ENCODE measurements at regions not wholly inside any gene's neighbourhood (a gene's known extent, or its start where the extent isn't known, plus 50 kb on each side); places are given as distances from the start of the nearest gene placed in this dataset.
"Not testable (repeated sequence)": the region's sequence is repeated elsewhere in the genome, so short reads cannot be mapped to it uniquely, and the experiment has no call there.

DNA sequence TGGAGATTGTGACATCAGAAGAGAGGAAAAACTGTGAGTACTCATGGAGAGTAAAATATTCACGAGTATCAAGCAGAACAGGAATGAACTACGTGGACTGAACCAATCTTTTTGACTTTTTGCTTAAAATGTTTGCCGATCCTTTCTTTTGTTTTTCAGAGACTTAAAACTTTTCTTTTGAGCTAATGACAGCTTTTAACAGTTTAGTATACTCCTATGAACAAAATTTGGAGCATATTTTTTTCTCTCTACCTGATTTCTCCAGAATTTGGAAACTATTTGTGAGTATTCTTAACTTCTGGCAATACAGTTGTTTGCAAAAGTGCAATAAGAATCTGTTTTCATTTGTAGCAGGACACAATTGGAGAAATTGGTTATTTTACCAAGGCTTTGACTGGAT, 786.3 kb downstream of the SORCS1 start:
- no peak for DNase-seq

DNA sequence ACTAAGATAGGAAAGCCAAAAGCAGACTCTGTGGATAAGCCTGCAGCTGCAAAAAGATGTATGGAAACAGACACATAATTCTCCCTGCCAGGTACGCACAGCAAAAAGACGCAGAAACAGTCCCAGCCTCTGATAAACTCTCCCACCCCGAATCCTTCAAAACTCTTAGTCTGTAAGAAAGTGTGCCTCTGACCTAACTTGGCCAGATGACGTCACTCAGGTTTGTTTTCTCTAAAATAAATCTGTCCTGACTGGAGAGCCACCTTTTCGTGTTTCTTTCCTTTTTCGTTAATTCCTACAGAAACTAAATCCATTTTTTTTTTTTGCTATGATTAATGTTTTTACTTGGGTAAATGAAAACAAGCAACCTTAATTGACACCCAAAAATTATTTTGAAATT, 793.8 kb downstream of the SORCS1 start:
- DNase-seq: no peak

DNA sequence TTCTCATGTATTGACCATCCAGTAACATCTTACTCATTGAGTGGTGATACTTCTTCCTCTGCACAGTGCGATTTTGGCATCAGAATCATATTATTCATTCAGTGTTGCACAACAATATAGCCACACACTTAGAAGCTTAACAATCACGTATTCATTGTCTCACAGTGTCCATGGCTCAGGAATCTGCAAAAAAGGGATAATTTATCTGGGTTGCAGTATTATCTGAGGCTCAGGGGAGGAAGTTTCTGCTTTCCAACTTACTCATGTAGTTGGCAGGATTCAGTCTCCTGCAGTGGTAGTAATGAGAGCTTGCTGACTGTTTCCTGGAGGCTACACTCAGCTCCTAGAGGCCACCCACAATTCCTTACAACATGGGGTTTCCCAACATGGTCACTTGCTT, 803.6 kb downstream of the SORCS1 start:
- no peak for DNase-seq

DNA sequence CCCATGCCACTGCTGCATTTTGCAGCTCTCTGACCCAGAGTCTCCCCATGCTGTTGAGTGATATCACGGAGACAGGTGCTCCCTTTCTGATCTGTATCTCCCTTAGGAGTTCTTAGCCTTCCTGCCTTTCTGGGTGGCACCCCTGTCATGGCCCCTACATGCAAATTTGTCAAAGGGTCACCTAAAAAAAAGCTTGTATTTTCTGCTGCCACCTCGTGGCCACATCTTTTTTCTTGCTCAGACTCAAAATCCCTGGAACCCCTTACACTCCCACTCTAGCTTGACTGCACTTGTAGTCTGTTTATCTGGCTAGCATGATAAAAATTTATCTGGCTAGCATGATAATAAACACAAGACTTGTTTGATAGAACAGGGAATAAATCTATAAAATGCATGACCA, 809.1 kb downstream of the SORCS1 start:
- DNase-seq: no peak

DNA sequence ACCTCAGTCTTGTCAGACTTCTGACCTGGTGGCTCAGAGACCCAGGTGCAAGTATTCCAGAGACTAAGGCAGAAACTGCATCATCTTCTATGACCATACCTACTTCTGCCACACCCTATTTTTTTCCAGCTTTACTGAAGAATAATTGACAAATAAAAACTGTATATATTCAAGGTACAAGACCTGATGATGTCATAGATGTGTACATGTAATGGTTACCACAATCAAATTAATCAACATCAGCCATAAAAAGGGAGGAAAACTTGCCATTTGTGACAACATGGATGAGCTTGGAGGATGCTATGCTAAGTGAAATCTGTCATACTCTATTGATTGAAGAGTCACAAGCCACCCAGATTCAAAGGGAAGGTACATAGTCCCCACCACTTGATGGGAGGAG, 815.6 kb downstream of the SORCS1 start:
- DNase-seq: no peak

DNA sequence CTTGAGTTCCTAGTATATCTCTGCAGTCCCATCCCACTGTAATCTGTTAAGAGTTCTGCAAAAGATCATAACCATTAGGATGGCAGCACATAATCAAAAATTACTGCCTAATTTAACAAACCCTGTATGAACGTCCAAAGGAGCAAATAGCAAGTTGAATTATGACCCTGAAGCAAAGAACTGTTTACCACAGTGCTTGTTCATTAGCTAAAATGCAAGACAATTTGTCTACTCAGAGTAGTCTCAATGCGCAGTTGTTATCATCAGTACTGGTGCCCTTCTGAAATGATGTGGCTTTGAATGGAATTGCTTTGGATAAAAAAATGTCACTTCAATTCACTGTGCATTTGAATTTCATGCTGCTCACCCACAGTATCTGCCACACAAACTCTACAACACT, 817.0 kb downstream of the SORCS1 start:
- DNase-seq: no peak

DNA sequence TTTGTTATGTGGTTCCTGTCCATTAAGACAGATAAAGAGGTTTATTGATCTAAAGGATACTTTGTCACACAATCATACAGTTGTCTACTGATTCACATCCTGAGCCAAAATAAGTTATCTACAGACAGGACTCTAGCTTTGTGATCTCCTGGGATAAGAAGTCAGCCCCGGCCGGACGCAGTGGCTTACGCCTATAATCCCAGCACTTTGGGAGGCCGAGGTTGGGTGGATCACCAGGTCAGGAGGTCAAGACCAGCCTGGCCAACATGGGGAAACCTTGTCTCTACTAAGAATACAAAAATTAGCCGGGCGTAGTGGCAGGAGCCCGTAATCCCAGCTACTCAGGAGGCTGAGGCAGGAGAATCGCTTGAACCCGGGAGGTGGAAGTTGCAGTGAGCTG, 821.0 kb downstream of the SORCS1 start:
- not testable (repeated sequence) for DNase-seq

DNA sequence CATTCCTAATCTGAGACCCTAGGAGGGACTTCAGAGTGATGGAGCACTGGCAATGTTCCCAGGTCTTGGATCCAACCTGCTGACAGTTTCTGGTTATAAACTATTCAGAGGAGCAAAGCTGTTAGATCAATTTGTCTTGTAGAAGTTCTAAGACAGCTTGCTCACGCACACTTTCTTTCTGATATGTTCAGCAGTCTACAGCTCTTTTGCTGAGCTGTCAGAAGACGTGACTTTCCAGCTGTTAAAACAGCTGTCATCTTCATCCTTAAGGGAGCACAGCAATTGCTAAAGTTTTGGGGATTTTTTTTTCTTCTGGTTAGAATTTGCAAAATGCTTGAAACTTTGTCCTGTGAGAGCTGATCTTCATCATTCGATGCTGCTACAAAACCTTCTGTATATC, 823.1 kb downstream of the SORCS1 start:
- no peak for DNase-seq

DNA sequence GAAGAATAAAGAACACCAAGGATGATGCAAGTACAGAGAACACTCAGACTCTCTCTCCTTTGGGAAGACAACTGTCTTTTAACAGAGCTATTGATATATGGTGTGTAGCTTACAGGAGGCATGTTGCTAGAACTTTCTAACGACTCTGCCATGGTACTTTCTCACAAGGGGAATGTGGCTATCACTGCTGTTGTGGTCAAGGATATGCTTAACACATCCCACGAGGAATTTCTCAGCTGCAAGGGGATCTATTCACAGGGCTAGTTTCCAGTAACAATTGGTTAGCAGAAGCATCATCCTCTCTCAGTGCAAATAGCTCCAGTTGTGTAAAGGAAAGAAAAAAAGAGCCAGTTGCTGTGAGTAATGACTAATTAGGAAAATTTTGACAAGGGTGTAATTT, 826.0 kb downstream of the SORCS1 start:
- no peak for DNase-seq

DNA sequence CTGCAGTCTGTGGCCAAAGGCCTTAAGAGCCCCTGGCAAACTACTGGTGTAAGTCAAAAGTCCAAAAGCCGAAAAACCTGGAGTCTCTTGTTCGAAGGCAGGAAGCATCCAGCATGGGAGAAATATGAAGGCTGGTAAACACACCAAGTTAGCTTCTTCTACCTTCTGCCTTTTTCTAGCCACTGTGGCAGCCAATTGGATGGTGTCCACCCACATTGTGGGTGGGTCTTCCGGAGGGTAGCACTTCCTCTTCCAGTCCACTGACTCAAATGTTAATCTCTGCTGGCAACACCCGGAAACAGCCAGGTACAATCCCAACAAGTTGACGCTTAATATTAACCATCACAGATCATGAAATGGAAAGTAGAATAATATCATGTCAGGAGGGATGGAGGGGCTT, 827.6 kb downstream of the SORCS1 start:
- DNase-seq: no peak

DNA sequence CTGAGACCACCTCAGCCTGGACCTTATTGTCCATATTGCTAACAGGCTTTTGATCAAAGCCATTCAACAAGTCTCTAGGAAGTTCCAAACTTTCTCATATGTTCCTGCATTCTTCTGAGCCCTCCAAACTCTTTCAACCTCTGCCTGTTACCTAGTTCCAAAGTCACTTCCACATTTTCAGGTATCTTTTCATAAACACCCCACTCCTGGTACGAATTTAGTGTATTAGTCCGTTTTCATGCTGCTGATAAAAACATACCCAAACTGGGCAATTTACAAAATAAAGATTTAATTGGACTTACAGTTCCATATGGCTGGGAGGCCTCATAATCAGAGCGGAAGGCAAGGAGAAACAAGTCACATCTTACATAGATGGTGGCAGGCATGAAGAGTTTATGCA, 836.8 kb downstream of the SORCS1 start:
- DNase-seq: no peak

DNA sequence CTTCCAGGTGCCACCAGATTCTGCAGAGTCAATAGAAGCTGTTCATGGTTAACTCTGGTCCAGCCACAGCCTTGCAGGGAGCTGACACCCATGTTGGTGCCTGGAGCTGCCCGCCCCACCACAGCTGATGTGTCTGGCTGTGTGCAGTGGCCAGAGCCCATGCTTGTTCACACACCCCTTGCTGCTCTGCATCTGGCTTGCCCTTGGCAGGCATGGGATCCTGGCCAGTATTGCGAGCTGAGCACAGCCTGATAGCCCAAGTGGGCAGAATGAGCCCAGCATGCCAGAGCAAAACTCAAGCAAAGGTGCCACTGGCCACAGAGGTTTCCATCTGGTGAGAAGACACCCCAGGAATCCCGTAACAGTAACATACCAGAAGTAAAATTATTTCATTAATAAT, 843.6 kb downstream of the SORCS1 start:
- no peak for DNase-seq

DNA sequence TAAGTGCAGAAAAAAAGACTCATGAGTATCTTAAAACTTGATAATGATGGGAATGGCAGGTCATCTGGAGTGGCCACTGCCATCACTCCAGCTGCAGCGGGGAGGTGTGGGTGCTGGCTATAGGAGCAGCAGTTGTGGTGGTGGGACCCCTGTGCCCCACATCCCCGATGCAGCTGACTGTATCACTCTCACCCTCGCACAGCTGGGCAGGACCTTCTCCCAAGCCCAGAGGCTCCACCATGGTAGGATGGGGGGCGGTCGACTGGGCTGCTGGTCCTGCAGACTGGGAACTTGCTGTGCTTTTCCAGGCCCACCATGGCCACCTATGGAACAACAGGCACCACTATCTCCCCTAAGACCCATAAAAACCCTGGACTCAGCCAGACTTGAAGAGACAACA, 844.4 kb downstream of the SORCS1 start:
- DNase-seq: no peak

DNA sequence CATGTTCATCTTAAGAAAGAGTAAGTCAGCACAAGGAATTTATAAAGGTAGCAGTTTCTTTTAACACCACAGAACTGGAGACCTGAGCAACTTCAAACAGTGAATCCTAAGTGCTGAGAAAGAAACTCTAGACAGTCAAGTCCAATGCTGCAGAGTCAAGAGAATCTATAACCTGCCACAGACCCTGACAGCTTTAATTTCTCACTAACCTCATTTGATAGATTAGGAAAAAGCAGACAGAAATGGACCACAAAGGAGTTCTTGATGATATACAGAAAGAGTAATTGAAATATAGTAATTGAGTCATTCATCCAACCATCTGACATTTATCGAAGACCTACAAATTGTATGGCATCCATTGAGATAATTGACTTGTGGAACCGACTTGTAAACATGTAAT, 847.0 kb downstream of the SORCS1 start:
- no peak for DNase-seq

DNA sequence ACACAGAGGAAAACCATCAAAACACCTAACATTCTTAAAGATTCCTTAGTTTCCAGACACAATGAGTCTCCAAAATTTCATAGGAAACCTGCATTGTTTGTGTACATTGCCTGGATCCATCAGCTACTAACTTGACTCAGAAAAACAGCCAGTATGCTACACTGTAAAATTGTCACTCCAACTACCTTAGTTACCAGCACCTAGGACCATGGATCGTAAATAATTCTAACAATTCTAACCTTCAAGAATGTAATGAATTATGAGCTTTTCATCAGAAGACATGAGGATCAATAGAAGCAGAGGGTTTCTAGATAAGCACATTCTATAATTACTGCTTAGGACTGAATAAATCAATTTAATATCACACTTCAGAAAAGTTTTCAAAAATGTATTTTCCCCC, 851.5 kb downstream of the SORCS1 start:
- DNase-seq: no peak

DNA sequence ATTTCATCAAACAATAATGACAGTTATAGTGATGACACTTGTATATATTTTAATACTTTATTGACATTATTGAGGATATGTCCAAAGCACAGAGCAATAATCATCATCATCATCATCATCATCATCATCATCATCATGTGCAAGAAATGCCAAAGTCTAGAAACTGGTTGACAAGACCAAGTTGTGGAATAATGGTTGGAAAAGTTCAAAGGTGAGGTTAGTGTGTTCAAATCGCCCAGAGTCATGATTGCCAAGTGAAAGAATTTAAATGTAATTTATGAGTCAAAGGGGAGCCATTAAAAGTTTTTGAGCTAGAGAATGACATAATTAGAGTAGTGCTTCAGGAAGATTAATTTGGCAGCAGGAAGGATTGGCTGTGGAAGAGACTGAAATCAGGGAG, 852.4 kb downstream of the SORCS1 start:
- DNase-seq: no peak

DNA sequence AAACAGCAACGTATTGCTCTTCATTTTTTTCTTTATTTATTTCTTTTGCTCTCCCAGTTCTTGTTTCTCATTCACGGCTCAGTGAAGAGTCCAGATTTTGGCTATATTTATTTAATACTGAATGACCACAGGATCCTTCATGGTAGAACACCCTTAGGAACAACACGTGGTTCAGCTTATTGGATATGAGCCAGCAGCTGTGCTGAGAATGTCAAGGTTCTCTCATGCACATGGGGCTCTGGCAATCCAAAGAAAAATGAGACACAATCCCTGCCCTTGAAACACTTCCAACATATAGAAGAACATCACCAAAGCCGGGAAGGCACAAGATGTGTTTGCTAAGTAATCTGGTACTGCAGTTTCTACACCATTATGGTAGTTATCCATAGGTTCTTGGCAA, 852.9 kb downstream of the SORCS1 start:
- no peak for DNase-seq

DNA sequence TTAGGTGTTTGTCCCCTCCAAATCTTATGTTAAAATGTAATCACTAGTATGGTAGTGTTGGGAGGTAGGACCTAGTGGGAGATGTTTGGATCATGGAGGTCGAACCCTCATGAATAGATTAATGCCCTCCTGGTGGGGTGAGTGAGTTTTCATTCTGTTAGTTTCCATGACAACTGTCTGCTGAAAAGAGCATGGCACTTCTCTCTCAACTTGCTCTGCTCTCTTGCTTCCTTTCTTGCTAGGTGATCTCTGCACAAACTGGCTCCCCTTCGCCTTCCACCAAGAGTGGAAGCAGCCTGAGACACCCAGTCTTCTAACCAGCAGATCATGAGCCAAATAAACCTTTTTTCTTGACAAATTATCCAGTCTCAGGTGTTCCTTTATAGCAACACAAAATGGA, 853.9 kb downstream of the SORCS1 start:
- no peak for DNase-seq

DNA sequence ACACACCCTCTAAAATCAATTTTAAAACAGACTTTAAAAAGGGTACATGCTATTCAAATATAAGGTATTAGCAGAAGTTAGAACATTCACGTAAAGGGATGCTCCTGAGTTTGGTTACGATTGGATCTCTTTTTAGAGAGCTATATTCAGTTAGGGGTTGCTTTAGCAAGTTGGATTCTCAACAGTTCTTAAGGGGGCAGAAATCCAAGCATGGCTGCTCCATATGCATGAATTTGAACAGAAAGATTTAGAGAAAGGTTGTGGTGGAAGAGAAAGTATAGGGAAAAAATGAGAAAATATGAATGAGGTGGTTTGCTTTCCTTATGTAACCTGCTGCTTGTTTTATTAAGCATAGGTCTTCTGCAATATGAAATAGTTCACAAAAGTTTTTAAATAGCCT, 855.1 kb downstream of the SORCS1 start:
- no peak for DNase-seq

DNA sequence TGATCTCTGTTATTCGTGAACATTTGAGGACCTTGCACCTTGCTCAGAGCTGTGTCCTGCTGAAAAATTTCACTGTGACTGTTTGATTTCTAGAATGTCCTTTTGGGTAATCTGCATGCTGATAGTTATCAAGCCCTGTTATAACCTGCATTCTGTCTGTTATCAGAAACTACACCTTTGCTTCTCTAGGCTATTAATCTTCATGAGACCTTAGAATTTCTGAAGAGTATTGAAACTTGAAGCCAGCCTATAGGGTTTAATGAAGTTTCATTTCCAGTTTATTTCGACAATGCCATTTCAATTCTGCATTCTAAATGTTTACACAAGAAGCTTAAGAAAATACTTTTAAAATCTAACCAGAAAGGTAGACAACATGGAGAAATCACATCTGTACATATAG, 856.2 kb downstream of the SORCS1 start:
- no peak for DNase-seq

DNA sequence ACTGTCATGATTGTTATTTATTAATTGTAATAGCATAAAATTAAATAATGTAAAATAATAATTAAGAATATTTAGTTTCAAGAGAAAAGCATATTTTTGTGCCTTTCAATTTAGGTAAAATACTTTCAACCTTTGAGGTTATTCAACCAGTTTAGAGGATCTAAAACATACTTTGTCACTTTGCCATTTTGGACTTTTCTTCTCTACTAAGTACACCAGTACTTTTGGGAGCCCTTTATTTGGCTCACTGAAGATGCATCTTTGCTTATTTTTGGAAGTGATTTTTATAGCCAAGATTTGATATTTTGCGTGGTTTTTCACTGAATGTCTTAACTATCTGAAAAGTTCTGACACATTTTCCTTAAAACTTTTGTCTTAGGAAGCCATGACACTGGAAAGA, 860.5 kb downstream of the SORCS1 start:
- no peak for DNase-seq

DNA sequence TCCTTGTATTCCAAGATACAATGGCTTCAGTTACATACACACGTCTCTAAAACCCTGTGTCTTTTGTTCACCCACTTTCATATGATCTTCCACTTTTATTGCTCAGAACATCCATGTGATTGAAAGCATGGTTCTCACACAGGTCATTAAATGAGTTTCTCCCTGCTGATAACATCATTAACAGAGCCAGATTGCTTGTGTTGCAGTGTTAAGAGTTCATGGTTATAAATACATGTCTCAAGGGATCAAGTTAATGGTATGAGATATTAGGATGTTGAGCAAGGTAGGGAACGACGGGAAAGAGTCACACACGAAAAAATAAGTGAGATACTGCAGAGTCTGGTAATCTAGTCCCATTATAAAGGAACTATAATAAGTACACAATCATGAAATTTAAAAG, 861.5 kb downstream of the SORCS1 start:
- DNase-seq: no peak

DNA sequence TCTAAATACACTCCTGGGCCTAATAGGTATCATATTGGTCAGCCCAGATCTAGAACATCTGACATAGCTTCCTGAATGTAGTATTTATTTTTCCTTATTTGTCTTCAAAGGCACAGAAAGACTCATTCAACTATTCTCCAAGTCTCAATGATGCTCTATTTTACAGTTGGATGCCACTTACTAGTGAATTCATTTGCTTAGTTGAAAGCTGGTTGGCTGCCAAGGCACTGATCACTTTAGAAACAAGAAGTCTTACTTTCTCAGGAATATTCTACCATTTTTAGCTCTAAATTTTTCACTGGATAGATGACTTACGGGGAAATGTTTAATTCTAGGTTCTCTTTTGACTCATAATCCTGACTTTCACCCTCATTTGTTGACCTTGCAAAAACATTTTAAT, 863.4 kb downstream of the SORCS1 start:
- no peak for DNase-seq

DNA sequence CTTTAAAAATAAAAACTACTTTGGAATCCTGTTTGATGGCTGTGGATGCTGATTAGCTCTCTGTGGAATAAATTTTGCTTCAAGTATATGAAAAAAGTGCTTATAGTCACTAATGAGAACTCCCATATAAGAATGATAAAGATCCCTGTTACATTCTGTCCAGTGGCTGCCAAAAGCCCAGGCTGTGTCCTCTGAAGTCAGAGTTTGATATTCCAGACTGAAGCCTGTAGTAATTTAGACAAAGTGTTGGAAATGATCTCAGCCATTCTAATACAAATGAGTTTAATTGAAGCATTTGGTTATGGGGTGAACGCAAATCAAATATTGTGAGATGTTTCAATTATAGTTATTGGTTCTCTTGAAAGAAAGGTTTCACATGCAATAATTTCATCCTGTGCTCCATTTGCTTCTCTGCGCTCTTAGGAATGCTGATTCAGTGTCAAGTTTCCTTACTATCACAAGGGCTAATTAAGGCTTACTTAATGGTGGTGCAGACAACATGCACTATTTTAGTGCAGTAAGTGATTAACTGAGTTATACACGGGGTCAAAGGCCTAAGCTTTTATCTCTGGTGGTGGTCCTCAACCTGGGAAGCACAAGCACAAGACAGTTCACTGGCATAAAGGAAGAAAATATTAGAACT, 867.6 kb downstream of the SORCS1 start:
- DNase-seq: no peak

DNA sequence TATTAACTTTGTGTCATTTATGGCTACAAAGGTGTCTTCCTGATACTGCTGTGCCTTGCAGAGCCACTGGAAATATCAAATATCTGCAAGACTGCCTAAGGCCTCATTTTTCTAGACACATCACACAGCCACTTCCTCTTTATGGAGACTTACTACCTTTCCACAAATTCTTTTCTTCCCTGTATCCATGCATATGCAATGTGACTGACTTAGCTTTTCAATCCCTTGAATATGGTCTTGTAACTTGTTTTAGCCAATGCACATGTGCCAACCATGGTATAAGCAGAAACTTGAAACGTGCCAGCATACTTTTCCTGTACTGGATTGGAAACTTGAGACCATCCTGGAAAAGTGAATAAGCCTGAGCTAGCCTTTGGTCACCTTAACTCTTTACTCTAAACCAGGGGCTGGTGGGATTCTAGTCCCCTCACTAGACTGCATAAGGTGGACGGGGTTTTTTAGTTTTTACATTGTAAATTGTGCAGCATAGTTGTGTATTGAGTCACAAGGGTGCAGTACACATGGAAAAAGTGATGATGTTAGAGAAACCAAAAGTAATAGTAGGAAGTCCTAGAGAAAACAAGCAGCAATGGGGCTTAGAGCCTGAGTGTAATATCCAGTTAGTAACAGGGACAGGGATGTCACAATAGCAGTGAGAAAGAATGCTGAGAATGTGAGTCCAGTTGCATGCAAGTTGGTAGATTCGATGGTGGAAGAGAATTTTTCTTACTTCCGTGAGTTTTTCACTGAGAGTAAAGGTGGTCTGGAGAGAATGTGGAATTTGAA, 879.5 kb downstream of the SORCS1 start:
- no peak for DNase-seq
